ENCODE measurements at regions not wholly inside any gene's neighbourhood (a gene's known extent, or its start where the extent isn't known, plus 50 kb on each side); places are given as distances from the start of the nearest gene placed in this dataset.

DNA sequence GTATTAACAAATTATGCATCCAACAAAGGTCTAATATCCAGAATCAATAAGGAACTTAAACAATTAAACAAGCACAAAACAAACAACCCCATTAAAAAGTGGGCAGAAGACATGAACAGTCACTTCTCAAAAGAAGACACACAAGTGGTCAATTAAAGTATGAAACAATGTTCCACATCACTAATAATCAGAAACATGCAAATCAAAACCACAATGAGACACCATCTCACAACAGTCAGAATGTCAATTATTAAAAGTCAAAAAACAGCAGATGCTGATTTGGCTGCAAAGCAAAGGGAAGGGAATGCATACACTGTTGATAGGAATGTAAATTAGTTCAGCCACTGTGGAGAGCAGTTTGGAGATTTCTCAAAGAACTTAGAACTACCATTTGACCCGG is 129.3 kb downstream of the PFDN4 start:
- TF ChIP-seq HDAC2 (CRISPR knock-in tag; IDR thresholded peaks at IDR 0.05) (no peak), RXRA (CRISPR knock-in tag; IDR thresholded peaks at IDR 0.05) (no peak), POLR2A (IDR thresholded peaks at IDR 0.05; ENCODE audit: insufficient read depth in 1 of 2, low read depth in 2 of 2, low read length in 2 of 2) (no peak), NCOA1 (CRISPR knock-in tag; IDR thresholded peaks at IDR 0.05) (no peak), GABPA (IDR thresholded peaks at IDR 0.05; ENCODE audit: low read depth, low read length) (no peak), GABPA (CRISPR knock-in tag; IDR thresholded peaks at IDR 0.05; ENCODE audit: low read depth) (no peak), NPAS2 (CRISPR knock-in tag; IDR thresholded peaks at IDR 0.05; ENCODE audit: borderline replicate concordance) (no peak), GATAD1 (CRISPR knock-in tag; IDR thresholded peaks at IDR 0.05) (no peak), ZNF383 (CRISPR knock-in tag; IDR thresholded peaks at IDR 0.05; ENCODE audit: borderline replicate concordance) (no peak)
- TF ChIP-seq, protein P1, sequence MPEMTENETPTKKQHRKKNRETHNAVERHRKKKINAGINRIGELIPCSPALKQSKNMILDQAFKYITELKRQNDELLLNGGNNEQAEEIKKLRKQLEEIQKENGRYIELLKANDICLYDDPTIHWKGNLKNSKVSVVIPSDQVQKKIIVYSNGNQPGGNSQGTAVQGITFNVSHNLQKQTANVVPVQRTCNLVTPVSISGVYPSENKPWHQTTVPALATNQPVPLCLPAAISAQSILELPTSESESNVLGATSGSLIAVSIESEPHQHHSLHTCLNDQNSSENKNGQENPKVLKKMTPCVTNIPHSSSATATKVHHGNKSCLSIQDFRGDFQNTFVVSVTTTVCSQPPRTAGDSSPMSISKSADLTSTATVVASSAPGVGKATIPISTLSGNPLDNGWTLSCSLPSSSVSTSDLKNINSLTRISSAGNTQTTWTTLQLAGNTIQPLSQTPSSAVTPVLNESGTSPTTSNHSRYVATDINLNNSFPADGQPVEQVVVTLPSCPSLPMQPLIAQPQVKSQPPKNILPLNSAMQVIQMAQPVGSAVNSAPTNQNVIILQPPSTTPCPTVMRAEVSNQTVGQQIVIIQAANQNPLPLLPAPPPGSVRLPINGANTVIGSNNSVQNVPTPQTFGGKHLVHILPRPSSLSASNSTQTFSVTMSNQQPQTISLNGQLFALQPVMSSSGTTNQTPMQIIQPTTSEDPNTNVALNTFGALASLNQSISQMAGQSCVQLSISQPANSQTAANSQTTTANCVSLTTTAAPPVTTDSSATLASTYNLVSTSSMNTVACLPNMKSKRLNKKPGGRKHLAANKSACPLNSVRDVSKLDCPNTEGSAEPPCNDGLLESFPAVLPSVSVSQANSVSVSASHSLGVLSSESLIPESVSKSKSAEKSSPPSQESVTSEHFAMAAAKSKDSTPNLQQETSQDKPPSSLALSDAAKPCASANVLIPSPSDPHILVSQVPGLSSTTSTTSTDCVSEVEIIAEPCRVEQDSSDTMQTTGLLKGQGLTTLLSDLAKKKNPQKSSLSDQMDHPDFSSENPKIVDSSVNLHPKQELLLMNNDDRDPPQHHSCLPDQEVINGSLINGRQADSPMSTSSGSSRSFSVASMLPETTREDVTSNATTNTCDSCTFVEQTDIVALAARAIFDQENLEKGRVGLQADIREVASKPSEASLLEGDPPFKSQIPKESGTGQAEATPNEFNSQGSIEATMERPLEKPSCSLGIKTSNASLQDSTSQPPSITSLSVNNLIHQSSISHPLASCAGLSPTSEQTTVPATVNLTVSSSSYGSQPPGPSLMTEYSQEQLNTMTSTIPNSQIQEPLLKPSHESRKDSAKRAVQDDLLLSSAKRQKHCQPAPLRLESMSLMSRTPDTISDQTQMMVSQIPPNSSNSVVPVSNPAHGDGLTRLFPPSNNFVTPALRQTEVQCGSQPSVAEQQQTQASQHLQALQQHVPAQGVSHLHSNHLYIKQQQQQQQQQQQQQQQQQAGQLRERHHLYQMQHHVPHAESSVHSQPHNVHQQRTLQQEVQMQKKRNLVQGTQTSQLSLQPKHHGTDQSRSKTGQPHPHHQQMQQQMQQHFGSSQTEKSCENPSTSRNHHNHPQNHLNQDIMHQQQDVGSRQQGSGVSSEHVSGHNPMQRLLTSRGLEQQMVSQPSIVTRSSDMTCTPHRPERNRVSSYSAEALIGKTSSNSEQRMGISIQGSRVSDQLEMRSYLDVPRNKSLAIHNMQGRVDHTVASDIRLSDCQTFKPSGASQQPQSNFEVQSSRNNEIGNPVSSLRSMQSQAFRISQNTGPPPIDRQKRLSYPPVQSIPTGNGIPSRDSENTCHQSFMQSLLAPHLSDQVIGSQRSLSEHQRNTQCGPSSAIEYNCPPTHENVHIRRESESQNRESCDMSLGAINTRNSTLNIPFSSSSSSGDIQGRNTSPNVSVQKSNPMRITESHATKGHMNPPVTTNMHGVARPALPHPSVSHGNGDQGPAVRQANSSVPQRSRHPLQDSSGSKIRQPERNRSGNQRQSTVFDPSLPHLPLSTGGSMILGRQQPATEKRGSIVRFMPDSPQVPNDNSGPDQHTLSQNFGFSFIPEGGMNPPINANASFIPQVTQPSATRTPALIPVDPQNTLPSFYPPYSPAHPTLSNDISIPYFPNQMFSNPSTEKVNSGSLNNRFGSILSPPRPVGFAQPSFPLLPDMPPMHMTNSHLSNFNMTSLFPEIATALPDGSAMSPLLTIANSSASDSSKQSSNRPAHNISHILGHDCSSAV (CRISPR knock-in tag; IDR thresholded peaks at IDR 0.05; ENCODE audit: borderline replicate concordance): no peak
- TF ChIP-seq, protein P2, sequence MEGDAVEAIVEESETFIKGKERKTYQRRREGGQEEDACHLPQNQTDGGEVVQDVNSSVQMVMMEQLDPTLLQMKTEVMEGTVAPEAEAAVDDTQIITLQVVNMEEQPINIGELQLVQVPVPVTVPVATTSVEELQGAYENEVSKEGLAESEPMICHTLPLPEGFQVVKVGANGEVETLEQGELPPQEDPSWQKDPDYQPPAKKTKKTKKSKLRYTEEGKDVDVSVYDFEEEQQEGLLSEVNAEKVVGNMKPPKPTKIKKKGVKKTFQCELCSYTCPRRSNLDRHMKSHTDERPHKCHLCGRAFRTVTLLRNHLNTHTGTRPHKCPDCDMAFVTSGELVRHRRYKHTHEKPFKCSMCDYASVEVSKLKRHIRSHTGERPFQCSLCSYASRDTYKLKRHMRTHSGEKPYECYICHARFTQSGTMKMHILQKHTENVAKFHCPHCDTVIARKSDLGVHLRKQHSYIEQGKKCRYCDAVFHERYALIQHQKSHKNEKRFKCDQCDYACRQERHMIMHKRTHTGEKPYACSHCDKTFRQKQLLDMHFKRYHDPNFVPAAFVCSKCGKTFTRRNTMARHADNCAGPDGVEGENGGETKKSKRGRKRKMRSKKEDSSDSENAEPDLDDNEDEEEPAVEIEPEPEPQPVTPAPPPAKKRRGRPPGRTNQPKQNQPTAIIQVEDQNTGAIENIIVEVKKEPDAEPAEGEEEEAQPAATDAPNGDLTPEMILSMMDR (CRISPR knock-in tag; IDR thresholded peaks at IDR 0.05): no peak
